Thyroid gland (tissue), 4 donors: ENCODE measurements at regions not wholly inside any gene's neighbourhood (a gene's known extent, or its start where the extent isn't known, plus 50 kb on each side); places are given as distances from the start of the nearest gene placed in this dataset.

Experiments used
- POLR2A ChIP-seq, 2 donors: fragments of 450-650 bp; IDR thresholded peaks; one replicate each; pipeline ENCODE4 v1.6.1; 2017; ENCODE audit warnings: antibody characterized with exemption in 2 of 2, mild to moderate bottlenecking in 2 of 2, moderate library complexity in 1 of 2
- TF ChIP-seq, protein P1 (sequence below), 6 experiments: fragments of 200-600 bp in 3 of 6; fragments of 450-650 bp in 3 of 6; sonication (generic) in 3 of 6; IDR thresholded peaks; one replicate each; pipeline ENCODE4 v1.5.1; 2016 to 2019; ENCODE audit warnings: antibody characterized with exemption in 6 of 6, mild to moderate bottlenecking in 2 of 6, inconsistent platforms in 1 of 6, moderate library complexity in 1 of 6

GRCh38 chr17:65406552-65406951 lies 154.9 kb downstream of the AXIN2 start:
- TF ChIP-seq, protein P1, sequence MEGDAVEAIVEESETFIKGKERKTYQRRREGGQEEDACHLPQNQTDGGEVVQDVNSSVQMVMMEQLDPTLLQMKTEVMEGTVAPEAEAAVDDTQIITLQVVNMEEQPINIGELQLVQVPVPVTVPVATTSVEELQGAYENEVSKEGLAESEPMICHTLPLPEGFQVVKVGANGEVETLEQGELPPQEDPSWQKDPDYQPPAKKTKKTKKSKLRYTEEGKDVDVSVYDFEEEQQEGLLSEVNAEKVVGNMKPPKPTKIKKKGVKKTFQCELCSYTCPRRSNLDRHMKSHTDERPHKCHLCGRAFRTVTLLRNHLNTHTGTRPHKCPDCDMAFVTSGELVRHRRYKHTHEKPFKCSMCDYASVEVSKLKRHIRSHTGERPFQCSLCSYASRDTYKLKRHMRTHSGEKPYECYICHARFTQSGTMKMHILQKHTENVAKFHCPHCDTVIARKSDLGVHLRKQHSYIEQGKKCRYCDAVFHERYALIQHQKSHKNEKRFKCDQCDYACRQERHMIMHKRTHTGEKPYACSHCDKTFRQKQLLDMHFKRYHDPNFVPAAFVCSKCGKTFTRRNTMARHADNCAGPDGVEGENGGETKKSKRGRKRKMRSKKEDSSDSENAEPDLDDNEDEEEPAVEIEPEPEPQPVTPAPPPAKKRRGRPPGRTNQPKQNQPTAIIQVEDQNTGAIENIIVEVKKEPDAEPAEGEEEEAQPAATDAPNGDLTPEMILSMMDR (IDR thresholded peaks at IDR 0.05), result no peak
- no peak for TF ChIP-seq POLR2A (IDR thresholded peaks at IDR 0.05)
